Nephron (organoid): ENCODE measurements at regions not wholly inside any gene's neighbourhood (a gene's known extent, or its start where the extent isn't known, plus 50 kb on each side); places are given as distances from the start of the nearest gene placed in this dataset.
"Not testable (repeated sequence)": the region's sequence is repeated elsewhere in the genome, so short reads cannot be mapped to it uniquely, and the experiment has no call there.

ENCODE experiments used
- H3K27ac Mint-ChIP-seq, 3 experiments: 2 replicates each; pipeline ENCODE4 v1.8.0; 2020; ENCODE audit warnings: mixed read lengths in 3 of 3, mild to moderate bottlenecking in 2 of 3, moderate library complexity in 1 of 3
- H3K27me3 Mint-ChIP-seq: 2 replicates; pipeline ENCODE4 v1.8.0; 2021; ENCODE audit warnings: low read depth, mild to moderate bottlenecking, moderate library complexity, mixed read lengths
- H3K36me3 Mint-ChIP-seq: 2 replicates; pipeline ENCODE4 v1.8.0; 2020; ENCODE audit warnings: low read depth, mixed read lengths
- H3K4me1 Mint-ChIP-seq: 2 replicates; pipeline ENCODE4 v1.8.0; 2020; ENCODE audit warnings: mixed read lengths
- H3K4me3 Mint-ChIP-seq, 3 experiments: 2 replicates each; pipeline ENCODE4 v1.8.0; 2020; ENCODE audit warnings: mild to moderate bottlenecking in 3 of 3, mixed read lengths in 3 of 3, moderate library complexity in 2 of 3
- H3K9me3 Mint-ChIP-seq: 2 replicates; pipeline ENCODE4 v1.8.0; 2020; ENCODE audit warnings: mixed read lengths
- CTCF ChIP-seq, 3 experiments: fragments of 200-600 bp; sonication (generic); IDR thresholded peaks; one replicate each; pipeline ENCODE4 v1.5.0; 2021; ENCODE audit warnings: antibody characterized with exemption in 3 of 3; ENCODE audit not compliant: unreplicated experiment in 3 of 3

- Mint-ChIP-seq H3K4me1 (no peaks in the 10 kb centered on the region), H3K27me3 (peaks cover 9% of the 10 kb centered on the region), H3K4me3 (no peak overlapping the region), H3K9me3 (peaks cover 39% of the 10 kb centered on the region), H3K36me3 (no peaks in the 10 kb centered on the region), H3K27ac (no peak overlapping the region)
- TF ChIP-seq CTCF (IDR thresholded peaks at IDR 0.05; ENCODE audit: unreplicated experiment in 3 of 3): no peak
Measured at GRCh38 chr10:130261766-130262165, 125.6 kb downstream of the GLRX3 start.

- TF ChIP-seq CTCF (IDR thresholded peaks at IDR 0.05; ENCODE audit: unreplicated experiment in 3 of 3): no peak
- Mint-ChIP-seq H3K4me3 (no peak overlapping the region), H3K9me3 (peaks cover 42% of the 10 kb centered on the region), H3K4me1 (no peaks in the 10 kb centered on the region), H3K27ac (no peak overlapping the region), H3K36me3 (no peaks in the 10 kb centered on the region), H3K27me3 (peaks cover 14% of the 10 kb centered on the region)
Measured at GRCh38 chr10:130263289-130263688, 127.1 kb downstream of the GLRX3 start.

- Mint-ChIP-seq H3K9me3 (peaks cover 47% of the 10 kb centered on the region), H3K27ac (no peak overlapping the region), H3K36me3 (no peaks in the 10 kb centered on the region), H3K4me1 (no peaks in the 10 kb centered on the region), H3K27me3 (peaks cover 19% of the 10 kb centered on the region), H3K4me3 (no peak overlapping the region)
- no peak for TF ChIP-seq CTCF (IDR thresholded peaks at IDR 0.05; ENCODE audit: unreplicated experiment in 3 of 3)
Measured at GRCh38 chr10:130265542-130265941, 129.4 kb downstream of the GLRX3 start.

- H3K4me1 Mint-ChIP-seq: no peaks in the 10 kb centered on the region
Measured at GRCh38 chr10:130282492-130283218, 146.5 kb downstream of the GLRX3 start.

GRCh38 chr10:130283219-130283545 lies 147.0 kb downstream of the GLRX3 start:
- no peaks in the 10 kb centered on the region for H3K4me1 Mint-ChIP-seq
- peaks cover 87% of the 10 kb centered on the region for H3K9me3 Mint-ChIP-seq
- H3K36me3 Mint-ChIP-seq: peaks cover 12% of the 10 kb centered on the region
- no peak for TF ChIP-seq CTCF (IDR thresholded peaks at IDR 0.05; ENCODE audit: unreplicated experiment in 3 of 3)
- no peak overlapping the region for H3K4me3 Mint-ChIP-seq
- H3K27me3 Mint-ChIP-seq: no peaks in the 10 kb centered on the region
- H3K27ac Mint-ChIP-seq: no peak overlapping the region

More at GRCh38 chr10:130282492-130283218, 146.5 kb downstream of the GLRX3 start:
- Mint-ChIP-seq H3K36me3 (peaks cover 12% of the 10 kb centered on the region), H3K27ac (no peak overlapping the region), H3K4me3 (no peak overlapping the region), H3K27me3 (peaks cover 3% of the 10 kb centered on the region), H3K9me3 (peaks cover 88% of the 10 kb centered on the region)
- TF ChIP-seq CTCF (IDR thresholded peaks at IDR 0.05; ENCODE audit: unreplicated experiment in 3 of 3): no peak

- not testable (repeated sequence) for H3K4me3 Mint-ChIP-seq, H3K27me3 Mint-ChIP-seq, H3K27ac Mint-ChIP-seq, H3K36me3 Mint-ChIP-seq, H3K4me1 Mint-ChIP-seq
- peaks cover 59% of the 10 kb centered on the region for H3K9me3 Mint-ChIP-seq
Measured at GRCh38 chr10:130295761-130296160, 159.6 kb downstream of the GLRX3 start.
